Keratinocyte (primary cell): ENCODE measurements at regions not wholly inside any gene's neighbourhood (a gene's known extent, or its start where the extent isn't known, plus 50 kb on each side); places are given as distances from the start of the nearest gene placed in this dataset.
"Not testable (repeated sequence)": the region's sequence is repeated elsewhere in the genome, so short reads cannot be mapped to it uniquely, and the experiment has no call there.

Experiments
- DNase-seq: peaks from one replicate; pipeline ENCODE4 v3.0.0-alpha.2; 2011; ENCODE audit warnings: low read depth, missing footprints, low spot score
- FAIRE-seq: peaks from 2 replicates; lab custom pipeline; 2011; peaks lifted over from hg19 to GRCh38; lab: Jason Lieb, UNC
- H2AFZ ChIP-seq: 2 replicates; pipeline ENCODE4 v1.6.0; 2012; ENCODE audit warnings: low read length, control low read depth, inconsistent platforms; ENCODE audit not compliant: control insufficient read depth
- H3K27ac ChIP-seq: 2 replicates; pipeline ENCODE4 v1.5.1; 2011; ENCODE audit warnings: low read length; ENCODE audit not compliant: control insufficient read depth, insufficient read depth
- H3K27me3 ChIP-seq: 3 replicates; pipeline ENCODE4 v1.6.0; 2011; ENCODE audit warnings: low read length; ENCODE audit not compliant: control insufficient read depth, insufficient read depth; ENCODE audit errors: extremely low read depth
- H3K36me3 ChIP-seq, 2 experiments: 2 replicates in 1 of 2; 3 replicates in 1 of 2; pipeline ENCODE4 v1.5.1; 2011; ENCODE audit warnings: low read length in 2 of 2, mild to moderate bottlenecking in 1 of 2; ENCODE audit not compliant: control insufficient read depth in 2 of 2, insufficient read depth in 2 of 2; ENCODE audit errors: extremely low read depth in 1 of 2
- H3K4me1 ChIP-seq: 3 replicates; pipeline ENCODE4 v1.5.1; 2011; ENCODE audit warnings: low read length; ENCODE audit not compliant: control insufficient read depth, insufficient read depth; ENCODE audit errors: extremely low read depth
- H3K4me2 ChIP-seq: 3 replicates; pipeline ENCODE4 v1.6.0; 2011; ENCODE audit warnings: low read depth, low read length; ENCODE audit not compliant: control insufficient read depth, insufficient read depth; ENCODE audit errors: extremely low read depth
- H3K4me3 ChIP-seq, 3 experiments: fragments of 200-600 bp in 1 of 3; sonication (generic) in 1 of 3; 2 replicates in 2 of 3; 3 replicates in 1 of 3; pipeline ENCODE4 v1.5.1; 2011 to 2016; ENCODE audit warnings: low read length in 3 of 3, mild to moderate bottlenecking in 3 of 3, control low read depth in 2 of 3, inconsistent platforms in 1 of 3, low read depth in 1 of 3, mixed read lengths in 1 of 3, mixed run types in 1 of 3, moderate library complexity in 1 of 3; ENCODE audit not compliant: control insufficient read depth in 2 of 3, insufficient read depth in 2 of 3; ENCODE audit errors: extremely low read depth in 1 of 3
- H3K79me2 ChIP-seq: 2 replicates; pipeline ENCODE4 v1.6.0; 2012; ENCODE audit warnings: low read length; ENCODE audit not compliant: control insufficient read depth, insufficient read depth
- H3K9ac ChIP-seq: 3 replicates; pipeline ENCODE4 v1.6.0; 2011; ENCODE audit warnings: low read length; ENCODE audit not compliant: control insufficient read depth, insufficient read depth; ENCODE audit errors: extremely low read depth
- H3K9me1 ChIP-seq: 3 replicates; pipeline ENCODE4 v1.6.0; 2011; ENCODE audit warnings: low read length; ENCODE audit not compliant: control insufficient read depth, insufficient read depth; ENCODE audit errors: extremely low read depth
- H3K9me3 ChIP-seq: 2 replicates; pipeline ENCODE4 v1.5.1; 2012; ENCODE audit warnings: low read depth, low read length; ENCODE audit not compliant: control insufficient read depth
- H4K20me1 ChIP-seq: 3 replicates; pipeline ENCODE4 v1.6.0; 2011; ENCODE audit warnings: low read length; ENCODE audit not compliant: control insufficient read depth, insufficient read depth; ENCODE audit errors: extremely low read depth
- dilution Hi-C: fragments of 300-500 bp; cut with MboI; formaldehyde crosslinking; loops from one replicate; pipeline ENCODE4 v1.7.0; 2020; ENCODE audit warnings: low sequenced_read_pairs; ENCODE audit not compliant: extremely low pct_ligation_motif_present

DNA sequence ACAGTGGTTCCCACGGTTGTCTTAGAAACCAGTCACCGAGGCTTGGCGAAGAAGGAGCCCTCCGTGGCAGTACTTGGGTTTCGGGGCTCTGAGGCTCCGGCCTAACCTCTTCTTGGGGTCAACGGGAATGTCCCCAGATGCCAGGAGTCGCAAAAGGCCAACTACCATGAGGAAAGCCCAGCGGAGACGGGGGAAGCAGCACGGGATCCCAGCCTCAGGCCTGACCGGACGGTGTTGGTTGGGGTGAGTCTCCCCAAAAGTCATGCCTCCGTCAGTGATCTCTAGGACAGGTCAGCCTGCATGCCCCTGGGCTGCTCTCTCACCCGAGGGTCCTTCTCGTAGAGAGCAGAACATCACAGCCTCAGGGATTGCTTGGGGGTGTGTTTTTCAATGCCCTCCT is 138.2 kb upstream of the ANKRD20A1 start:
- H3K4me3 ChIP-seq, H3K9ac ChIP-seq, H3K4me1 ChIP-seq, H3K79me2 ChIP-seq, FAIRE-seq, DNase-seq, dilution Hi-C loops, H3K36me3 ChIP-seq, H3K4me2 ChIP-seq, H3K27me3 ChIP-seq, H3K27ac ChIP-seq, H3K9me3 ChIP-seq, H4K20me1 ChIP-seq, H2AFZ ChIP-seq, H3K9me1 ChIP-seq: not testable (repeated sequence)

DNA sequence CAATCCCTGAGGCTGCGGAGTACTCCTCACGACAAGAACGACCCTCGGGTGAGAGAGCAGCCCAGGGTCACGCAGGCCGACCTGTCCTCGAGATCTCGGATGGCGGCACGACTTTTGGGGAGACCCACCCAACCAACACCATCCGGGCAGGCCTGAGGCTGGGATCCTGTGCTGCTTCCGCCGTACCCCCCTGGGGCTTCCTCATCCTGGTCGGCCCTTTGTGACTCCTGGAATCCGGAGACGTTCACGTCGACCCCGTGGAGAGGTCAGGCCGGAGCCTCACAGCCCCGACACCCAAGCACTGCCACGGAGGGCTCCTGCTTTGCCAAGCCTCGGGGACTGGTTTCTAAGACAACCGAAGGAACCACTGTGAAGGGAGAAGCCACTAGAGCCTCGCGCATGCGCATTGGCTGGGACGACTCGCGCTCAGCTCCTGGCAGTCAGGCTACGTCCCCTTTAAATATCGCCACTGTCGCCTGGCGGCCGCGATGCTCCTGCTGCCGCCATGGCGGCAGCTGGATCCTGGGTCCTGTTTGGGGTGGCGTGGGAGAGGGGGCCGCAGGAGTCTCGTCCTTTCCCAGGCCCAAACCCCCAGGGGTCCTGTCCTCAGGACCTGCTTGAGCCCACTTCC is 136.2 kb upstream of the ANKRD20A1 start:
- not testable (repeated sequence) for H3K79me2 ChIP-seq

DNA sequence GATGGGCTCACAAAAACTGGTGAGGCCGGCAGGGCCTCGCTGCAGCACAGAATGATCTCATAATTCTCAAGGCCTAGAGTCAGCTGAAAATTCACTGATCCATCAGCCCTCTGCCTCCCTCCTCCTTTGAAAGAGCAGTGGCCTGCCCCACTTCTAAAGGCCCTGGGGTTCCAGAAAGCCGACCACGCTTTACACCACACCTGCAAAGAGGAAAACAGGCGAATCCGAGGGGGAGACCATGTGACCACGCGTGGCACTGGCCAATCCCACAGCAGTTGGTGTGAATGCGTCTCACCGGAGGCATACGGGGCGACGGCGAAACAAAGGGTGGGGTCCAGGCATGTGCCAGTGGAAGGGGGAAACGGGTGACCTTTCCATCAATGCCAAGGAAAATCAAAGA is 135.5 kb upstream of the ANKRD20A1 start:
- H3K4me3 ChIP-seq = peak overlapping the region in 2 of 3 experiments; percentile 18 to 27
- H2AFZ ChIP-seq, FAIRE-seq, H3K27ac ChIP-seq, H3K27me3 ChIP-seq, H3K4me2 ChIP-seq, dilution Hi-C loops, H4K20me1 ChIP-seq, DNase-seq, H3K9me1 ChIP-seq, H3K4me1 ChIP-seq, H3K79me2 ChIP-seq, H3K36me3 ChIP-seq, H3K9me3 ChIP-seq: not testable (repeated sequence)
- peak overlapping the region; percentile 47 for H3K9ac ChIP-seq

More for the DNA sequence above, 136.2 kb upstream of the ANKRD20A1 start:
- H3K9me3 ChIP-seq, H3K4me2 ChIP-seq, H3K27ac ChIP-seq, dilution Hi-C loops, H4K20me1 ChIP-seq, H3K4me3 ChIP-seq, H3K9me1 ChIP-seq, FAIRE-seq, H2AFZ ChIP-seq, H3K9ac ChIP-seq, H3K27me3 ChIP-seq, H3K4me1 ChIP-seq, H3K36me3 ChIP-seq, DNase-seq: not testable (repeated sequence)

DNA sequence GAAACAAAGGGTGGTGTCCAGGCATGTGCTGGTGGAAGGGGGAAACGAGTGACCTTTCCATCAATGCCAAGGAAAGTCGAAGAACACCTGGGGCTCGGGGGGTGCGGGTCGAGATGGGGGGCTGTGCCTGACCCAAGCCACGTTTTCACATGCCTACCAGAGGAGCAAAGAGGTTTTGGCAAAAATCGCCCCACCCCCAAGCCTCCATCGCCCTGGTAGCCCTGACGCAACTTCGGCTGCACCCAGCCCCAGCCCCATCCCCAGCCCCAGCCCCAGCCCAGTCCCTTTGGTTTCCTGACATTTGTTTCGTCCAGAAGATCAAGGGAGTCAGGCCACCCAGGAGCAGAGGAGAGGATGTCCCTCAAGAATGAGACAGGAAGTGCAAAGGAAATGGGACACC is 133.8 kb upstream of the ANKRD20A1 start:
- dilution Hi-C loops, H3K4me1 ChIP-seq, H3K4me2 ChIP-seq, H3K9me3 ChIP-seq, H3K9ac ChIP-seq, H3K9me1 ChIP-seq, H3K4me3 ChIP-seq, H3K36me3 ChIP-seq, H4K20me1 ChIP-seq, H3K27ac ChIP-seq, FAIRE-seq, H3K27me3 ChIP-seq, H3K79me2 ChIP-seq, H2AFZ ChIP-seq, DNase-seq: not testable (repeated sequence)

DNA sequence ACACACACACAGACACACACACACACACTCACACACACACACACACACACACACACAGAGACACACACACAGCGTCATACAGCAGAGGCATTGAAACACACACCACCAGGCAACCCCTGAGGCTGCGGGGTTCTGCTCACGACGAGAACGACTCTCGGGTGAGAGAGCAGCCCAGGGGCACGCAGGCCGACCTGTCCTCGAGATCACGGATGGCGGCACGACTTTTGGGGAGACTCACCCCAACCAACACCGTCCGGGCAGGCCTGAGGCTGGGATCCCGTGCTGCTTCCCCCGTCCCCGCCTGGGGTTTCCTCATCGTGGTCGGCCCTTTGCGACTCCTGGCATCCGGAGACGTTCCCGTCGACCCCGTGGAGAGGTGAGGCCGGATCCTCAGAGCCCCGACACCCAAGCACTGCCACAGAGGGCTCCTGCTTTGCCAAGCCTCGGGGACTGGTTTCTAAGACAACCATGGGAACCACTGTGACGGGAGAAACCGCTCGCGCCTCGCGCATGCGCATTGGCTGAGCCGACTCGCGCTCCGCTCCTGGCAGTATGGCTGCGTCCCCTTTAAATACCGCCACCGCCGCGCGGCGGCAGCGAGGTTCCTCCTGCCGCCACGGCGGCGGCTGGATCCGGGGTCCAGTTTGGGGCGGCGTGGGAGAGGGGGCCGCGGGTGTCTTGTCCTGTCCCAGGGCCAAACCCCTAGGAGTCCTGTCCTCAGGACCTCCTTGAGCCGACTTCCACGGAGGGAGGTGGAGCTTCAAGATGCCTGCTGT is 132.3 kb upstream of the ANKRD20A1 start:
- H3K9ac ChIP-seq, H3K4me1 ChIP-seq, H3K27ac ChIP-seq, H3K36me3 ChIP-seq, dilution Hi-C loops, H3K9me1 ChIP-seq, H2AFZ ChIP-seq, H3K4me3 ChIP-seq, H4K20me1 ChIP-seq, FAIRE-seq, DNase-seq, H3K27me3 ChIP-seq, H3K9me3 ChIP-seq, H3K79me2 ChIP-seq, H3K4me2 ChIP-seq: not testable (repeated sequence)
